ENCODE measurements at regions not wholly inside any gene's neighbourhood (a gene's known extent, or its start where the extent isn't known, plus 50 kb on each side); places are given as distances from the start of the nearest gene placed in this dataset.
A peak's percentile ranks its signal among the peaks of the same experiment; 100 is the strongest.

DNA sequence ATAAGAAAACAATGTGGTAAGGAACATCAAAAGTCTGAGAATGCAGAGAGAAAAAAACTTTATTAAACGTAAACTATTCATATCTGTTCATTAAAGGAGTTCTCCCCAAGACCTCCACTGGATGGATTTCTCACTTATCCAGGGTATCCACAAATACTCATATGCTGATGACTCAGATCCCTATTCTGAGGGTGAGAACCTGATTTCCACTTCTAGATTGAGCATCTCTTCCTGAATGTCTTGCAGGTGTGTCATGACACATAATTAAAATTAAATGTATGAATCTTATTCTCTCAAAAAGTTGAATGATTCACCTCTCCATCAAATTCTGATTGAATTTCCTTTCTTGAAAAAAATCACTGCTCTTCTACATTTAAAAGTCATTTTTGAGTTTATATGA is 199.9 kb downstream of the MFSD1 start:
- H3K4me3 Mint-ChIP-seq: no peak overlapping the region
- no peak for DNase-seq
- Histone ChIP-seq H3K36me3 (ENCODE audit: control insufficient read depth, insufficient read depth, low read length) (no peaks in the 10 kb centered on the region), H3K4me1 (ENCODE audit: control insufficient read depth, insufficient read depth, low read length) (peaks cover 4% of the 10 kb centered on the region), H3K27me3 (ENCODE audit: control insufficient read depth, insufficient read depth, low read length, poor library complexity, severe bottlenecking) (no peaks in the 10 kb centered on the region), H3K9ac (ENCODE audit: extremely low read depth, low read length, poor library complexity, severe bottlenecking) (no peak overlapping the region), H3K4me3 (ENCODE audit: low read length) (no peak overlapping the region), H3K9me3 (ENCODE audit: control insufficient read depth, low read length) (no peaks in the 10 kb centered on the region), H3K27ac (ENCODE audit: low read depth, low read length) (no peak overlapping the region)
- no peaks in the 10 kb centered on the region for H3K36me3 Mint-ChIP-seq (ENCODE audit: low read depth)
- TF ChIP-seq, protein P1, sequence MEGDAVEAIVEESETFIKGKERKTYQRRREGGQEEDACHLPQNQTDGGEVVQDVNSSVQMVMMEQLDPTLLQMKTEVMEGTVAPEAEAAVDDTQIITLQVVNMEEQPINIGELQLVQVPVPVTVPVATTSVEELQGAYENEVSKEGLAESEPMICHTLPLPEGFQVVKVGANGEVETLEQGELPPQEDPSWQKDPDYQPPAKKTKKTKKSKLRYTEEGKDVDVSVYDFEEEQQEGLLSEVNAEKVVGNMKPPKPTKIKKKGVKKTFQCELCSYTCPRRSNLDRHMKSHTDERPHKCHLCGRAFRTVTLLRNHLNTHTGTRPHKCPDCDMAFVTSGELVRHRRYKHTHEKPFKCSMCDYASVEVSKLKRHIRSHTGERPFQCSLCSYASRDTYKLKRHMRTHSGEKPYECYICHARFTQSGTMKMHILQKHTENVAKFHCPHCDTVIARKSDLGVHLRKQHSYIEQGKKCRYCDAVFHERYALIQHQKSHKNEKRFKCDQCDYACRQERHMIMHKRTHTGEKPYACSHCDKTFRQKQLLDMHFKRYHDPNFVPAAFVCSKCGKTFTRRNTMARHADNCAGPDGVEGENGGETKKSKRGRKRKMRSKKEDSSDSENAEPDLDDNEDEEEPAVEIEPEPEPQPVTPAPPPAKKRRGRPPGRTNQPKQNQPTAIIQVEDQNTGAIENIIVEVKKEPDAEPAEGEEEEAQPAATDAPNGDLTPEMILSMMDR (conservative IDR thresholded peaks at IDR 0.05): no peak
- H3K27me3 Mint-ChIP-seq (ENCODE audit: insufficient read depth): peaks cover 10% of the 10 kb centered on the region
- WGBS, 2 experiments (ENCODE audit: insufficient coverage in 1 of 2, insufficient read length in 1 of 2): 92 to 100% methylated on average over 1 of the region's 1 CpG
- H3K27ac Mint-ChIP-seq: no peak overlapping the region
- H3K4me1 Mint-ChIP-seq: peaks cover 21% of the 10 kb centered on the region
- H3K9me3 Mint-ChIP-seq: no peaks in the 10 kb centered on the region

DNA sequence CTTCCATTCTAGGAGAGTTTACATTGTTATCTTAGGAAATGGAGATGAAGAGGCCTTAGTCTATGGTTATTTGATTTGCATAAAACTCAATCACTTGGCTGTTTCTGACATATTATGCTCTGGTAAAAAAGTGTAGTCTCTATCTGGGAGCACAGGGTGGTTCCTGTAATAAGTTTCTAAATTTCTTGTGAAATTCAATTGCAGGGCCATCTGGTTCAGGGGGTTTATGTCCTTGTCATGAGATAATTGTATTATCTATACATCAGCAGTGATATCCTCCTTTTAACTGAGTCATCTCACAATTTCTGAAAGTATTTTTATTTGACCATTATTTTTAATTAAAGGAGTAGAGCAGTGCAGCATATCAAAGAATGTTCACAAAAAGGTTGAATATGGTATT is 203.3 kb downstream of the MFSD1 start:
- Mint-ChIP-seq H3K27ac (no peak overlapping the region), H3K27me3 (ENCODE audit: insufficient read depth) (peaks cover 15% of the 10 kb centered on the region), H3K4me3 (no peak overlapping the region), H3K4me1 (peaks cover 42% of the 10 kb centered on the region), H3K9me3 (no peaks in the 10 kb centered on the region), H3K36me3 (ENCODE audit: low read depth) (no peaks in the 10 kb centered on the region)
- TF ChIP-seq, protein P1 (conservative IDR thresholded peaks at IDR 0.05): no peak
- no peaks in the 10 kb centered on the region for H3K9me3 ChIP-seq (ENCODE audit: control insufficient read depth, low read length)
- peaks cover 12% of the 10 kb centered on the region for H3K4me1 ChIP-seq (ENCODE audit: control insufficient read depth, insufficient read depth, low read length)
- no peak overlapping the region for H3K27ac ChIP-seq (ENCODE audit: low read depth, low read length)
- DNase-seq: no peak
- no peak overlapping the region for H3K9ac ChIP-seq (ENCODE audit: extremely low read depth, low read length, poor library complexity, severe bottlenecking)
- H3K36me3 ChIP-seq (ENCODE audit: control insufficient read depth, insufficient read depth, low read length): no peaks in the 10 kb centered on the region
- H3K27me3 ChIP-seq (ENCODE audit: control insufficient read depth, insufficient read depth, low read length, poor library complexity, severe bottlenecking): no peaks in the 10 kb centered on the region
- no peak overlapping the region for H3K4me3 ChIP-seq (ENCODE audit: low read length)

DNA sequence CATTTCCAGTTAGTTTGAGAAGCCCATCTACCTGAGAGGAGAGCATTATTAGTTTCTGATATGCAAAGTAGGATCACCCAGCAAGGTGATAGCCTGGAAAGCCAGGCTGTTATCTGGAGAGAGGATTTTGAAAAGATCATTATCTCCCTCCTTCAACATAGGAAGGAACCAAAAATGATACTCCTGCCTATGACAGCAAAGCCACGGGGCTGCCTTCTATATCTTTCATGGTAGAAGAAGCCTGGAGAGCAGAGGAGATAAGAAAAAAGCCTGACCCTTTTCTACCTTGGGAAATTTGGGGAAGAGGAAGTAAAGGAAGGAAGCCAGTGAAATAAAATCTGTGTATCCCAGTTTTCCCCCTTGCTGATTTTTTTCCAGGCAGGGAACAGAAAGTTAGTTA is 205.5 kb downstream of the MFSD1 start:
- H3K27me3 Mint-ChIP-seq (ENCODE audit: insufficient read depth): peaks cover 18% of the 10 kb centered on the region
- H3K9me3 ChIP-seq (ENCODE audit: control insufficient read depth, low read length): no peaks in the 10 kb centered on the region
- H3K36me3 Mint-ChIP-seq (ENCODE audit: low read depth): no peaks in the 10 kb centered on the region
- no peaks in the 10 kb centered on the region for H3K9me3 Mint-ChIP-seq
- TF ChIP-seq, protein P1 (conservative IDR thresholded peaks at IDR 0.05): no peak
- H3K27ac ChIP-seq (ENCODE audit: low read depth, low read length): no peak overlapping the region
- H3K27ac Mint-ChIP-seq: no peak overlapping the region
- H3K4me1 Mint-ChIP-seq: peaks cover 42% of the 10 kb centered on the region
- H3K9ac ChIP-seq (ENCODE audit: extremely low read depth, low read length, poor library complexity, severe bottlenecking): no peak overlapping the region
- peak; percentile 60 for DNase-seq
- no peaks in the 10 kb centered on the region for H3K27me3 ChIP-seq (ENCODE audit: control insufficient read depth, insufficient read depth, low read length, poor library complexity, severe bottlenecking)
- H3K4me3 Mint-ChIP-seq: no peak overlapping the region
- 0% methylated on average over 1 of the region's 1 CpG for WGBS, 2 experiments (ENCODE audit: insufficient coverage in 1 of 2, insufficient read length in 1 of 2)
- H3K4me3 ChIP-seq (ENCODE audit: low read length): no peak overlapping the region
- no peaks in the 10 kb centered on the region for H3K36me3 ChIP-seq (ENCODE audit: control insufficient read depth, insufficient read depth, low read length)
- peaks cover 12% of the 10 kb centered on the region for H3K4me1 ChIP-seq (ENCODE audit: control insufficient read depth, insufficient read depth, low read length)

Data from endodermal cell (in vitro differentiated cells).